C4-2B (cell line): ENCODE measurements at regions not wholly inside any gene's neighbourhood (a gene's known extent, or its start where the extent isn't known, plus 50 kb on each side); places are given as distances from the start of the nearest gene placed in this dataset.

ENCODE experiments used
- ZFX ChIP-seq: fragments of 450-650 bp; IDR thresholded peaks from 2 replicates; pipeline ENCODE4 v1.6.1; 2017
- TF ChIP-seq, protein P1 (sequence below): fragments of 450-650 bp; conservative IDR thresholded peaks from 2 replicates; pipeline ENCODE4 v1.5.1; 2017; ENCODE audit warnings: mild to moderate bottlenecking

DNA sequence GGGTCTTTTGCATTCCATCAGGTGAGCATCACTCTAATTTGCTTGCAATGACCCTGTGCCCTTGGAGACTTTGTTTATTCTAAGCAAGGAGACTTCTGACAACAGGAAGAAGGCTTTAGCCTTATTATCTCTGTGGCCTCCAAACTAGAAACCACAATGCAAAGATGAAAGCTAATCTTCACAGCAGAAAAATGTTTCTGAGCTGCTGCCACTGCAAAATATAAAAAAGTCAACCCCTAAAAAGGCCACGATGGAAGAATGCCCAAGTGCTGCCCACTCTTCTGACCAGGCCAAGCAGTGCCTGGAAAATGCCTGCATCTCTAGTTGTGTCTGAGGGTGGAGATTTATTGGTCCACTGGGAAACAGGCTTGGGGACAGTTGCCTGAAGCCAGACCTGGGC is 299.9 kb downstream of the C7orf25 start:
- TF ChIP-seq, protein P1, sequence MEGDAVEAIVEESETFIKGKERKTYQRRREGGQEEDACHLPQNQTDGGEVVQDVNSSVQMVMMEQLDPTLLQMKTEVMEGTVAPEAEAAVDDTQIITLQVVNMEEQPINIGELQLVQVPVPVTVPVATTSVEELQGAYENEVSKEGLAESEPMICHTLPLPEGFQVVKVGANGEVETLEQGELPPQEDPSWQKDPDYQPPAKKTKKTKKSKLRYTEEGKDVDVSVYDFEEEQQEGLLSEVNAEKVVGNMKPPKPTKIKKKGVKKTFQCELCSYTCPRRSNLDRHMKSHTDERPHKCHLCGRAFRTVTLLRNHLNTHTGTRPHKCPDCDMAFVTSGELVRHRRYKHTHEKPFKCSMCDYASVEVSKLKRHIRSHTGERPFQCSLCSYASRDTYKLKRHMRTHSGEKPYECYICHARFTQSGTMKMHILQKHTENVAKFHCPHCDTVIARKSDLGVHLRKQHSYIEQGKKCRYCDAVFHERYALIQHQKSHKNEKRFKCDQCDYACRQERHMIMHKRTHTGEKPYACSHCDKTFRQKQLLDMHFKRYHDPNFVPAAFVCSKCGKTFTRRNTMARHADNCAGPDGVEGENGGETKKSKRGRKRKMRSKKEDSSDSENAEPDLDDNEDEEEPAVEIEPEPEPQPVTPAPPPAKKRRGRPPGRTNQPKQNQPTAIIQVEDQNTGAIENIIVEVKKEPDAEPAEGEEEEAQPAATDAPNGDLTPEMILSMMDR, result no peak
- TF ChIP-seq ZFX, result no peak
